SW480 (cell line): ENCODE measurements at regions not wholly inside any gene's neighbourhood (a gene's known extent, or its start where the extent isn't known, plus 50 kb on each side); places are given as distances from the start of the nearest gene placed in this dataset.
"Not testable (repeated sequence)": the region's sequence is repeated elsewhere in the genome, so short reads cannot be mapped to it uniquely, and the experiment has no call there.

ENCODE experiments used
- DNase-seq: peaks from one replicate; pipeline ENCODE4 v3.0.0-alpha.2; 2016; ENCODE audit warnings: low spot score

- DNase-seq = no peak
Measured at GRCh38 chr14:26304056-26304455, 293.8 kb downstream of the NOVA1 start.

- DNase-seq = no peak
Measured at GRCh38 chr14:26293909-26294308, 303.9 kb downstream of the NOVA1 start.

GRCh38 chr14:26289891-26290486 is 307.8 kb downstream of the NOVA1 start:
- no peak for DNase-seq

GRCh38 chr14:26286913-26287205 is 311.0 kb downstream of the NOVA1 start:
- no peak for DNase-seq

- DNase-seq = no peak
Measured at GRCh38 chr14:26286081-26286912, 311.5 kb downstream of the NOVA1 start.

- no peak for DNase-seq
Measured at GRCh38 chr14:26282578-26282977, 315.3 kb downstream of the NOVA1 start.

- DNase-seq = not testable (repeated sequence)
Measured at GRCh38 chr14:26282011-26282410, 315.8 kb downstream of the NOVA1 start.

GRCh38 chr14:26281280-26281998 is 316.4 kb downstream of the NOVA1 start:
- DNase-seq = peak; percentile 8

- peak; percentile 3 for DNase-seq
Measured at GRCh38 chr14:26276757-26277156, 321.1 kb downstream of the NOVA1 start.

- DNase-seq = no peak
Measured at GRCh38 chr14:26265170-26265685, 332.6 kb downstream of the NOVA1 start.

GRCh38 chr14:26261368-26262122 is 336.3 kb downstream of the NOVA1 start:
- DNase-seq = no peak

- peak; percentile 19 for DNase-seq
Measured at GRCh38 chr14:26255213-26255612, 342.6 kb downstream of the NOVA1 start.

- no peak for DNase-seq
Measured at GRCh38 chr14:26252176-26252575, 345.7 kb downstream of the NOVA1 start.

- no peak for DNase-seq
Measured at GRCh38 chr14:26233118-26233517, 364.7 kb downstream of the NOVA1 start.

GRCh38 chr14:26218861-26219260 is 379.0 kb downstream of the NOVA1 start:
- DNase-seq = no peak

- no peak for DNase-seq
Measured at GRCh38 chr14:26217778-26218177, 380.1 kb downstream of the NOVA1 start.

- DNase-seq = no peak
Measured at GRCh38 chr14:26216786-26217185, 381.0 kb downstream of the NOVA1 start.

- DNase-seq = no peak
Measured at GRCh38 chr14:26213846-26214575, 383.8 kb downstream of the NOVA1 start.

- no peak for DNase-seq
Measured at GRCh38 chr14:26209699-26210098, 388.1 kb downstream of the NOVA1 start.

- no peak for DNase-seq
Measured at GRCh38 chr14:26206640-26207039, 391.2 kb downstream of the NOVA1 start.

- no peak for DNase-seq
Measured at GRCh38 chr14:26204728-26205479, 392.9 kb downstream of the NOVA1 start.
